ENCODE measurements at regions not wholly inside any gene's neighbourhood (a gene's known extent, or its start where the extent isn't known, plus 50 kb on each side); places are given as distances from the start of the nearest gene placed in this dataset.

DNA sequence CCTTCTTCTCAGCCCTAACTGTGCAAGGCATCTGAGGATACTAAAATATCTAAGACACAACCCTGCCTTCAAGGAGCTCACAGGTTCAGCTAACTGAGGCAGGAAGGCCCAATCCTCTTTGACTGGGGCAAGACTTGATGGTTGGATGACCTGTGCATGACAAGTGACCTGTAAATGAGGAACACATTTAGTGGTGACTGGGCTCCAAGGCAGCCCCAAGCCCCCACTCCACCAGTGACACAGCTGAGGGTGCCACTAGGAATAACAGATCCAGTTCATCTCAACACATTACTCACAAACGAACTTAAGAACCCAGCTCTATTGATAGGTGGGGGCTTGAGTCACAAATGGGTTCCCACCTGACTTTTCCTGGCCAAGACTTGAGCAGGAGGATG, 244.7 kb upstream of the IRF2BP2 start:
- Histone ChIP-seq H3K27ac (ENCODE audit: low read depth, low read length) (no peak overlapping the region), H3K79me2 (ENCODE audit: control insufficient read depth, insufficient read depth, low read length, poor library complexity) (no peaks in the 10 kb centered on the region), H3K4me1 (ENCODE audit: control insufficient read depth in 1 of 2, insufficient read depth in 2 of 2, low read length in 2 of 2) (peaks cover 10 to 12% of the 10 kb centered on the region in 2 experiments)

DNA sequence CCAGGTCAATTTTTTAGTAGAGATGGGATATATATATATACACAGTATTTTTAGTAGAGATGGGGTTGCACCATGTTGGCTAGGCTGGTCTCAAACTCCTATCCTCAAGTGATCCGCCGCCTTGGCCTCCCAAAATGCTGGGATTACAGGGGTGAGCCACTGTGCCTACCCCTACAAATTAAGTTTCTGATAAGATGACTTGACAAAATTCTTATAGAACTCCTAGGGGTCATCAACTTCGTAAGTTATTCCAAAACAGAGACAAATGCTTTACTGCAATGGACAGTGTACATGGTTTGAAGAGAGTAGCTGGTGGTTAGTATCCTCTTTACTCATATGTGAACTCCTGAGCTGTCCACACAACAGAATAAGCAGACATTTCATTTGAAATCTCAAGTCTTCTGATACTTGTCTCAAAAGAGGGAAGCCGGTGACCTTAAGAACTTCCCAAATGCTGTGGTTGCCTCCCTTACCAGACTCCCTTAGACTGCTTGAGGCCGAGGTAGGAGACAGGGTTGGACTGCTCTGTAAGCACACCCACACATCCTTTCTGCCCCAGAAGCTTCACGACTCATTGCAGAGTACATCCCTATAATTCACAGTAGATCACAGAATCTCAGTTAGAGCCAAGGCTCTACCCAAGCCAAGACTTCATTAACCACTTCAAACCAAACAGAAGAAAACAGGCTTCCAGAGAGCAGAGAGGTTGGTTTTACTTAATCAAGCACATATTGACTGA, 244.1 kb upstream of the IRF2BP2 start:
- Histone ChIP-seq H3K9ac (ENCODE audit: low read length) (no peak overlapping the region), H3K79me1 (ENCODE audit: low read length) (peaks cover 1% of the 10 kb centered on the region), H2AFZ (ENCODE audit: insufficient read depth, low read length, poor library complexity) (no peak overlapping the region), H3K4me2 (ENCODE audit: low read length) (no peak overlapping the region), H3K14ac (ENCODE audit: low read length) (no peak overlapping the region), H3K36me3 (ENCODE audit: control insufficient read depth in 1 of 2, insufficient read depth in 2 of 2, low read length in 2 of 2) (no peaks in the 10 kb centered on the region), H2BK12ac (ENCODE audit: low read length) (no peak overlapping the region), H3K4ac (ENCODE audit: low read depth, low read length) (no peak overlapping the region), H4K8ac (ENCODE audit: low read depth, low read length) (no peak overlapping the region), H3K4me3 (ENCODE audit: low read depth, low read length) (no peak overlapping the region), H3K18ac (ENCODE audit: low read length) (no peak overlapping the region), H2BK5ac (ENCODE audit: low read depth, low read length, poor library complexity) (no peak overlapping the region), H4K91ac (ENCODE audit: low read depth, low read length) (no peak overlapping the region), H3K4me1 (ENCODE audit: control insufficient read depth in 1 of 2, insufficient read depth in 2 of 2, low read length in 2 of 2) (peaks cover 10 to 12% of the 10 kb centered on the region in 2 experiments), H3K9me3 (ENCODE audit: insufficient read depth, low read depth, low read length) (no peaks in the 10 kb centered on the region), H3K27me3 (ENCODE audit: insufficient read depth, low read length) (no peaks in the 10 kb centered on the region), H3K79me2 (ENCODE audit: control insufficient read depth, insufficient read depth, low read length, poor library complexity) (no peaks in the 10 kb centered on the region), H2AK5ac (ENCODE audit: low read length) (no peak overlapping the region), H2BK120ac (ENCODE audit: insufficient read depth, low read length, poor library complexity) (no peak overlapping the region), H3K23ac (ENCODE audit: low read length) (no peak overlapping the region), H4K12ac (ENCODE audit: low read depth, low read length) (no peak overlapping the region), H3K27ac (ENCODE audit: low read depth, low read length) (no peak overlapping the region)
- WGBS (ENCODE audit: extremely low coverage, insufficient coverage, insufficient read length): no CpG with 5 or more reads among the region's 6 CpGs
- DNase-seq: no peak

More for the DNA sequence above, 244.7 kb upstream of the IRF2BP2 start:
- Histone ChIP-seq H3K9me3 (ENCODE audit: insufficient read depth, low read depth, low read length) (no peaks in the 10 kb centered on the region), H2BK12ac (ENCODE audit: low read length) (no peak overlapping the region), H4K91ac (ENCODE audit: low read depth, low read length) (peak overlapping the region; percentile 31), H3K18ac (ENCODE audit: low read length) (no peak overlapping the region), H4K12ac (ENCODE audit: low read depth, low read length) (no peak overlapping the region), H3K36me3 (ENCODE audit: control insufficient read depth in 1 of 2, insufficient read depth in 2 of 2, low read length in 2 of 2) (no peaks in the 10 kb centered on the region), H4K8ac (ENCODE audit: low read depth, low read length) (no peak overlapping the region), H2AK5ac (ENCODE audit: low read length) (no peak overlapping the region), H3K79me1 (ENCODE audit: low read length) (peaks cover 1% of the 10 kb centered on the region), H3K23ac (ENCODE audit: low read length) (no peak overlapping the region), H3K4me3 (ENCODE audit: low read depth, low read length) (no peak overlapping the region), H2BK120ac (ENCODE audit: insufficient read depth, low read length, poor library complexity) (no peak overlapping the region), H3K9ac (ENCODE audit: low read length) (no peak overlapping the region), H2AFZ (ENCODE audit: insufficient read depth, low read length, poor library complexity) (no peak overlapping the region), H3K4me2 (ENCODE audit: low read length) (no peak overlapping the region), H2BK5ac (ENCODE audit: low read depth, low read length, poor library complexity) (no peak overlapping the region), H3K14ac (ENCODE audit: low read length) (no peak overlapping the region), H3K4ac (ENCODE audit: low read depth, low read length) (no peak overlapping the region), H3K27me3 (ENCODE audit: insufficient read depth, low read length) (no peaks in the 10 kb centered on the region)
- no peak for DNase-seq
- no CpG with 5 or more reads among the region's 1 CpG for WGBS (ENCODE audit: extremely low coverage, insufficient coverage, insufficient read length)

DNA sequence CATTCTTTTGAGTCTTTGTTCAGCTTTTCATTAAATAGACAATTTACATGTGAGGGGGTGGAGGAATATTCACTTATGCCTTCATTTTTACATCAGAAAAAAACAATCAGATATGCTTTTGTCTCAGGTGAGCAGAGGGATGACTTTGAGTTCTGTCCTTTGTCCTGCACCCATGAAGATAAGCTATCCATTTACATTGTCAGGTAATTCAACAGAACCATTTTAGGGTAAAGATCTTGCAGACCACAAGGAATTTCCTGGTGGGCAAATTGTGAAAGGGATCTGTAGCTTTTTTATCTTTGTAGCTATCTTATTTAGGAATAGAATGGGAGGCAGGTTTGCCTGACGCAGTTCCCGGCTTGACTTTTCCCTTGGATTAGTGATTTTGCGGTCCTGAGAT, 242.7 kb upstream of the IRF2BP2 start:
- DNase-seq: no peak
- no peaks in the 10 kb centered on the region for H3K36me3 ChIP-seq (ENCODE audit: control insufficient read depth in 1 of 2, insufficient read depth in 2 of 2, low read length in 2 of 2)
- no peaks in the 10 kb centered on the region for H3K27me3 ChIP-seq (ENCODE audit: insufficient read depth, low read length)
- H3K14ac ChIP-seq (ENCODE audit: low read length): no peak overlapping the region
- no peak overlapping the region for H3K4me2 ChIP-seq (ENCODE audit: low read length)
- H2BK5ac ChIP-seq (ENCODE audit: low read depth, low read length, poor library complexity): no peak overlapping the region
- no peak overlapping the region for H3K9ac ChIP-seq (ENCODE audit: low read length)
- no peak overlapping the region for H2AFZ ChIP-seq (ENCODE audit: insufficient read depth, low read length, poor library complexity)
- no peak overlapping the region for H3K23ac ChIP-seq (ENCODE audit: low read length)
- no peak overlapping the region for H4K91ac ChIP-seq (ENCODE audit: low read depth, low read length)
- H3K79me1 ChIP-seq (ENCODE audit: low read length): peaks cover 1% of the 10 kb centered on the region
- peaks cover 6 to 8% of the 10 kb centered on the region in 2 experiments for H3K4me1 ChIP-seq (ENCODE audit: control insufficient read depth in 1 of 2, insufficient read depth in 2 of 2, low read length in 2 of 2)
- no peaks in the 10 kb centered on the region for H3K9me3 ChIP-seq (ENCODE audit: insufficient read depth, low read depth, low read length)
- no peak overlapping the region for H3K4ac ChIP-seq (ENCODE audit: low read depth, low read length)
- no peak overlapping the region for H4K12ac ChIP-seq (ENCODE audit: low read depth, low read length)
- H3K27ac ChIP-seq (ENCODE audit: low read depth, low read length): no peak overlapping the region
- H2BK120ac ChIP-seq (ENCODE audit: insufficient read depth, low read length, poor library complexity): no peak overlapping the region
- no peaks in the 10 kb centered on the region for H3K79me2 ChIP-seq (ENCODE audit: control insufficient read depth, insufficient read depth, low read length, poor library complexity)
- no peak overlapping the region for H2BK12ac ChIP-seq (ENCODE audit: low read length)
- no peak overlapping the region for H2AK5ac ChIP-seq (ENCODE audit: low read length)
- no peak overlapping the region for H3K18ac ChIP-seq (ENCODE audit: low read length)
- no CpG with 5 or more reads among the region's 3 CpGs for WGBS (ENCODE audit: extremely low coverage, insufficient coverage, insufficient read length)
- H4K8ac ChIP-seq (ENCODE audit: low read depth, low read length): no peak overlapping the region
- no peak overlapping the region for H3K4me3 ChIP-seq (ENCODE audit: low read depth, low read length)

DNA sequence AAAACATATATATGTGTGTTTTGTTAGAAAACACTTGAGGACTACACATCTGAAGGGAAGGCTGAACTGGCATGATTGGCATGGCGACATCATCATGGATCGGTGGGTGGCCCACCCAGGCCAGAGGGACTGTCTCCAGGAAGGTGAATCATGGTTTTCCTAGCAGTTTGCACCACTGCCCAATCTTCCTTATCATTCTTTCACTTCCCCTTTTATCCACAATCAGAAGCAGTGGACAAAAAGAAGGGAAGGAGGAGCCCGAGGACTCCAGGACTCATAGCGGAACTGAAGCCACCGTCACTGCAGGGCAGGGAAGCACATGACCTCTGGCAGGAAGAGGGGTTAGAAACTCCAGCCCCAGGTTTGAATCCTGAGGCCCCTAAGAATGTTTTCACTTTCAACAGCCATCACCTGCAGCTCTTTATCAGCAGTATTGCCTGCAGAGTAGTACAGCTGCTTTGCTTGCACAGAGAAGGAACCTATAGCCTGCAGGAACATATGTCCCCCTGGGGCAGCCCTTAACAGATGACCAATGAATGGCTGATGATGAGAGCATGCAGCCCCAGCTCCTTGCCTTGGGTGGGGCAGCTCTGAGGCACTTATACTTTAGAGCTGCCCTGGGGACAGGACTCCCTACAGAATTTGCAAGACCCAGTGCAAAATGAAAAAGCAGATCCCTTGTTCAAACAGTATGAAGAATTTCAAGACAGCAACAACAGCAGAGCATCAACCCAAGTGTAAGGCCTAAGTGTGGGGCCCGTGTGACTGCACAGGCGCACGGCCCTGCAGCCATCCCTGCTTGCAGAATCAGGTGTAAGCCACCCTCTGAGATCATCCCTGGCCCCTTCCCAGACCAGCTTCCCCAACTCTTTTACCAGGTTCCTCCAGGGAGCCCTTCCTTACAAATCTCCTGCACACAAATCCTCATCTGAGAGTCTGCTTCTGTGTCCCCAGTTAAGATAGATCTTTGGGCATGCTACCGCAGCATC, 241.8 kb upstream of the IRF2BP2 start:
- Histone ChIP-seq H4K12ac (ENCODE audit: low read depth, low read length) (no peak overlapping the region), H2BK120ac (ENCODE audit: insufficient read depth, low read length, poor library complexity) (no peak overlapping the region), H3K9me3 (ENCODE audit: insufficient read depth, low read depth, low read length) (no peaks in the 10 kb centered on the region), H3K4me1 (ENCODE audit: control insufficient read depth in 1 of 2, insufficient read depth in 2 of 2, low read length in 2 of 2) (peaks cover 6 to 8% of the 10 kb centered on the region in 2 experiments), H3K27ac (ENCODE audit: low read depth, low read length) (no peak overlapping the region), H3K18ac (ENCODE audit: low read length) (no peak overlapping the region), H3K79me1 (ENCODE audit: low read length) (peaks cover 1% of the 10 kb centered on the region), H4K8ac (ENCODE audit: low read depth, low read length) (no peak overlapping the region), H2BK12ac (ENCODE audit: low read length) (no peak overlapping the region), H3K23ac (ENCODE audit: low read length) (no peak overlapping the region), H2AFZ (ENCODE audit: insufficient read depth, low read length, poor library complexity) (no peak overlapping the region), H2BK5ac (ENCODE audit: low read depth, low read length, poor library complexity) (no peak overlapping the region), H3K79me2 (ENCODE audit: control insufficient read depth, insufficient read depth, low read length, poor library complexity) (no peaks in the 10 kb centered on the region), H3K4ac (ENCODE audit: low read depth, low read length) (no peak overlapping the region), H3K4me2 (ENCODE audit: low read length) (no peak overlapping the region), H3K36me3 (ENCODE audit: control insufficient read depth in 1 of 2, insufficient read depth in 2 of 2, low read length in 2 of 2) (no peaks in the 10 kb centered on the region), H3K27me3 (ENCODE audit: insufficient read depth, low read length) (no peaks in the 10 kb centered on the region), H2AK5ac (ENCODE audit: low read length) (no peak overlapping the region), H3K9ac (ENCODE audit: low read length) (no peak overlapping the region), H4K91ac (ENCODE audit: low read depth, low read length) (no peak overlapping the region), H3K4me3 (ENCODE audit: low read depth, low read length) (no peak overlapping the region), H3K14ac (ENCODE audit: low read length) (peak overlapping the region; percentile 22)
- peak in 1 of 2 donors; percentile 28 for DNase-seq
- no CpG with 5 or more reads among the region's 9 CpGs for WGBS (ENCODE audit: extremely low coverage, insufficient coverage, insufficient read length)
